Skeletal muscle satellite cell (primary cell): ENCODE measurements at regions not wholly inside any gene's neighbourhood (a gene's known extent, or its start where the extent isn't known, plus 50 kb on each side); places are given as distances from the start of the nearest gene placed in this dataset.

Source experiments
- H3K27me3 ChIP-seq: 2 replicates; pipeline ENCODE4 v1.7.0; 2013; ENCODE audit warnings: low read length; ENCODE audit not compliant: control insufficient read depth, insufficient read depth
- H3K36me3 ChIP-seq: 2 replicates; pipeline ENCODE4 v1.7.0; 2013; ENCODE audit warnings: mild to moderate bottlenecking, control low read depth, low read length; ENCODE audit not compliant: insufficient read depth
- H3K4me1 ChIP-seq: 2 replicates; pipeline ENCODE4 v1.7.0; 2013; ENCODE audit warnings: low read length; ENCODE audit not compliant: control insufficient read depth, insufficient read depth
- H3K4me2 ChIP-seq: 2 replicates; pipeline ENCODE4 v1.7.0; 2013; ENCODE audit warnings: mild to moderate bottlenecking, low read length
- H3K4me3 ChIP-seq: 2 replicates; pipeline ENCODE4 v1.7.0; 2013; ENCODE audit warnings: low read length
- H3K9ac ChIP-seq: 2 replicates; pipeline ENCODE4 v1.7.0; 2013; ENCODE audit warnings: mild to moderate bottlenecking, low read depth, low read length, moderate library complexity
- H3K9me3 ChIP-seq: replicated peaks from 2 replicates; pipeline ENCODE4 v1.7.0; 2013; ENCODE audit warnings: mild to moderate bottlenecking, control low read depth, low read length

- Histone ChIP-seq H3K36me3 (no peaks in the 10 kb centered on the region), H3K9ac (no peak overlapping the region), H3K27me3 (peaks cover 64% of the 10 kb centered on the region), H3K4me1 (no peaks in the 10 kb centered on the region), H3K9me3 (no peaks in the 10 kb centered on the region), H3K4me3 (no peak overlapping the region), H3K4me2 (no peak overlapping the region)
These were observed 96.7 kb upstream of the ALDH1B1 start for GRCh38 chr9:38295764-38296163.

GRCh38 chr9:38294220-38294960 lies 98.1 kb upstream of the ALDH1B1 start:
- Histone ChIP-seq H3K9ac (no peak overlapping the region), H3K36me3 (no peaks in the 10 kb centered on the region), H3K4me3 (no peak overlapping the region), H3K9me3 (no peaks in the 10 kb centered on the region), H3K4me1 (no peaks in the 10 kb centered on the region), H3K4me2 (no peak overlapping the region), H3K27me3 (peaks cover 65% of the 10 kb centered on the region)

GRCh38 chr9:38293022-38293421 lies 99.5 kb upstream of the ALDH1B1 start:
- no peak overlapping the region for H3K4me3 ChIP-seq
- no peak overlapping the region for H3K9ac ChIP-seq
- no peaks in the 10 kb centered on the region for H3K36me3 ChIP-seq
- H3K4me2 ChIP-seq = no peak overlapping the region
- H3K27me3 ChIP-seq = peaks cover 52% of the 10 kb centered on the region
- H3K4me1 ChIP-seq = no peaks in the 10 kb centered on the region
- no peaks in the 10 kb centered on the region for H3K9me3 ChIP-seq

GRCh38 chr9:38292480-38292879 lies 100.0 kb upstream of the ALDH1B1 start:
- H3K9me3 ChIP-seq = no peaks in the 10 kb centered on the region
- H3K36me3 ChIP-seq = no peaks in the 10 kb centered on the region
- H3K27me3 ChIP-seq = peaks cover 47% of the 10 kb centered on the region
- no peak overlapping the region for H3K4me3 ChIP-seq
- no peaks in the 10 kb centered on the region for H3K4me1 ChIP-seq
- no peak overlapping the region for H3K9ac ChIP-seq
- H3K4me2 ChIP-seq = no peak overlapping the region

GRCh38 chr9:38289866-38290245 lies 102.6 kb upstream of the ALDH1B1 start:
- peaks cover 40% of the 10 kb centered on the region for H3K27me3 ChIP-seq
- no peaks in the 10 kb centered on the region for H3K36me3 ChIP-seq
- H3K4me2 ChIP-seq = no peak overlapping the region
- H3K9me3 ChIP-seq = no peaks in the 10 kb centered on the region
- no peak overlapping the region for H3K9ac ChIP-seq
- H3K4me3 ChIP-seq = no peak overlapping the region
- no peaks in the 10 kb centered on the region for H3K4me1 ChIP-seq

GRCh38 chr9:38289236-38289865 lies 103.2 kb upstream of the ALDH1B1 start:
- Histone ChIP-seq H3K9me3 (no peaks in the 10 kb centered on the region), H3K9ac (no peak overlapping the region), H3K4me1 (no peaks in the 10 kb centered on the region), H3K4me3 (no peak overlapping the region), H3K36me3 (no peaks in the 10 kb centered on the region), H3K27me3 (peaks cover 35% of the 10 kb centered on the region), H3K4me2 (no peak overlapping the region)

GRCh38 chr9:38288502-38288901 lies 104.0 kb upstream of the ALDH1B1 start:
- Histone ChIP-seq H3K36me3 (no peaks in the 10 kb centered on the region), H3K9ac (no peak overlapping the region), H3K4me2 (no peak overlapping the region), H3K4me1 (no peaks in the 10 kb centered on the region), H3K27me3 (peaks cover 27% of the 10 kb centered on the region), H3K9me3 (no peaks in the 10 kb centered on the region), H3K4me3 (no peak overlapping the region)

GRCh38 chr9:38287420-38287985 lies 105.0 kb upstream of the ALDH1B1 start:
- Histone ChIP-seq H3K9ac (no peak overlapping the region), H3K4me1 (no peaks in the 10 kb centered on the region), H3K27me3 (peaks cover 28% of the 10 kb centered on the region), H3K36me3 (no peaks in the 10 kb centered on the region), H3K9me3 (no peaks in the 10 kb centered on the region), H3K4me3 (no peak overlapping the region), H3K4me2 (no peak overlapping the region)

GRCh38 chr9:38286766-38287165 lies 105.7 kb upstream of the ALDH1B1 start:
- no peaks in the 10 kb centered on the region for H3K9me3 ChIP-seq
- H3K4me2 ChIP-seq = no peak overlapping the region
- no peaks in the 10 kb centered on the region for H3K4me1 ChIP-seq
- peaks cover 31% of the 10 kb centered on the region for H3K27me3 ChIP-seq
- H3K4me3 ChIP-seq = no peak overlapping the region
- H3K36me3 ChIP-seq = no peaks in the 10 kb centered on the region
- no peak overlapping the region for H3K9ac ChIP-seq

- H3K4me1 ChIP-seq = no peaks in the 10 kb centered on the region
- no peaks in the 10 kb centered on the region for H3K36me3 ChIP-seq
- peaks cover 32% of the 10 kb centered on the region for H3K27me3 ChIP-seq
- H3K4me2 ChIP-seq = no peak overlapping the region
- H3K9me3 ChIP-seq = no peaks in the 10 kb centered on the region
- no peak overlapping the region for H3K9ac ChIP-seq
- no peak overlapping the region for H3K4me3 ChIP-seq
These were observed 106.1 kb upstream of the ALDH1B1 start for GRCh38 chr9:38286357-38286756.

GRCh38 chr9:38285236-38285635 lies 107.3 kb upstream of the ALDH1B1 start:
- Histone ChIP-seq H3K9ac (no peak overlapping the region), H3K4me3 (no peak overlapping the region)

More at GRCh38 chr9:38285236-38285635, 107.3 kb upstream of the ALDH1B1 start:
- no peaks in the 10 kb centered on the region for H3K36me3 ChIP-seq
- no peaks in the 10 kb centered on the region for H3K9me3 ChIP-seq
- H3K4me1 ChIP-seq = no peaks in the 10 kb centered on the region
- H3K4me2 ChIP-seq = no peak overlapping the region
- peaks cover 30% of the 10 kb centered on the region for H3K27me3 ChIP-seq
